GM20000 (cell line): ENCODE measurements at regions not wholly inside any gene's neighbourhood (a gene's known extent, or its start where the extent isn't known, plus 50 kb on each side); places are given as distances from the start of the nearest gene placed in this dataset.

Source experiments
- DNase-seq: peaks from one replicate; pipeline ENCODE4 v3.0.0; 2012; ENCODE audit warnings: low spot score
- TF ChIP-seq, protein P1 (sequence below): IDR thresholded peaks from 2 replicates; pipeline ENCODE4 v1.5.1; 2012; ENCODE audit warnings: mild to moderate bottlenecking, control low read depth; ENCODE audit errors: extremely low read depth, missing control alignments

DNA sequence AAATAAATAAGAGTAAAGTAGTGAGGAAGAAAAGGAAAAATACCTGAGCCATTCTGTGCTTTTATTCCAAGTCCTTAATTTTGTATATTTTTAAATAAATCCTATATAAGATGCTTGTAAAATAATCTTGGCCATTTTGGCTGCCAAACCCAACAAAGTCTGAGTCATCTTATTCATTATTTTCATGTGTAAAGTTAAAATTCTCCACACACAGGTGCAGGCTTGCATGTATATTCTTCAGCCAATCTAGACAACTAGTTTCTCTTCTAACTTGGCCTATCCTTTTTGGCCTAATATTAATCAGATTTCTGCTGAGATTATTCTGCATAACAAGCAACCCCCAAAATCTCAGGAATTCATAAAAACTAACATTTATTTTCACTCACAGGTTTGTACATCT, 189.8 kb upstream of the ATP11B start:
- DNase-seq = no peak
- TF ChIP-seq, protein P1, sequence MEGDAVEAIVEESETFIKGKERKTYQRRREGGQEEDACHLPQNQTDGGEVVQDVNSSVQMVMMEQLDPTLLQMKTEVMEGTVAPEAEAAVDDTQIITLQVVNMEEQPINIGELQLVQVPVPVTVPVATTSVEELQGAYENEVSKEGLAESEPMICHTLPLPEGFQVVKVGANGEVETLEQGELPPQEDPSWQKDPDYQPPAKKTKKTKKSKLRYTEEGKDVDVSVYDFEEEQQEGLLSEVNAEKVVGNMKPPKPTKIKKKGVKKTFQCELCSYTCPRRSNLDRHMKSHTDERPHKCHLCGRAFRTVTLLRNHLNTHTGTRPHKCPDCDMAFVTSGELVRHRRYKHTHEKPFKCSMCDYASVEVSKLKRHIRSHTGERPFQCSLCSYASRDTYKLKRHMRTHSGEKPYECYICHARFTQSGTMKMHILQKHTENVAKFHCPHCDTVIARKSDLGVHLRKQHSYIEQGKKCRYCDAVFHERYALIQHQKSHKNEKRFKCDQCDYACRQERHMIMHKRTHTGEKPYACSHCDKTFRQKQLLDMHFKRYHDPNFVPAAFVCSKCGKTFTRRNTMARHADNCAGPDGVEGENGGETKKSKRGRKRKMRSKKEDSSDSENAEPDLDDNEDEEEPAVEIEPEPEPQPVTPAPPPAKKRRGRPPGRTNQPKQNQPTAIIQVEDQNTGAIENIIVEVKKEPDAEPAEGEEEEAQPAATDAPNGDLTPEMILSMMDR = no peak

DNA sequence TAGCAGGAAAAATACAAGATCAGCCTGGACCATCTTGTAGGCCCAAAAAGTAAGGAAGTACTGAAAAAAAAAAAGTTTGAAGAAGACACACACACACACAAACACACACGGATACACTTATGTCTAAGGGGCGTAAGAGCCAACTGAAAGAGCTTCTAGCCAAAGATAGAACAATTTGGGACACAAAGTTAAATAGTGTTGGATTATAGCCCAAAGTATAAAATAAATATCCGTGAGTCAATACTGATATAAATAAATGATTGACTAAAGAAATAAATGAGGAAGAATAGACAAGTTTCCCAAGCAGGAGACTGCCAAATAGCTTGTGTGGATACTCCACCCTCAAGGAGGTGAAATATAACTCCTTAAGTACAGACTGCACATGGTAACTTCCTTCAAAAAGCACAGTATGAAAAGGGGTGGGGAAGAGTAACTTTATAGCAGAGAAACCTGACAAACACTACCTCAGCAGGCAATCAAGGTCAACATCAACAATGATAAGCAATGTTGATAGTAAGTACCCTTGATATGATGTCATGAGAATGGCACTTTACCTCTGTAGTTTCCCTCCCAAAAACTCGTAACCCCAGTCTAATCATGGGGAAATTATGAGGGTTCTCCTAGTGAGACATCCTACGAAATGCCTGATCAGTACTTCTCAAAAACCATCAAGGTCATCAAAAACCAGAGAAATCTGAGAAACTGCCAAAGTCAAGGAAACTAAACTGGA, 187.3 kb upstream of the ATP11B start:
- no peak for DNase-seq
- TF ChIP-seq, protein P1 = no peak

DNA sequence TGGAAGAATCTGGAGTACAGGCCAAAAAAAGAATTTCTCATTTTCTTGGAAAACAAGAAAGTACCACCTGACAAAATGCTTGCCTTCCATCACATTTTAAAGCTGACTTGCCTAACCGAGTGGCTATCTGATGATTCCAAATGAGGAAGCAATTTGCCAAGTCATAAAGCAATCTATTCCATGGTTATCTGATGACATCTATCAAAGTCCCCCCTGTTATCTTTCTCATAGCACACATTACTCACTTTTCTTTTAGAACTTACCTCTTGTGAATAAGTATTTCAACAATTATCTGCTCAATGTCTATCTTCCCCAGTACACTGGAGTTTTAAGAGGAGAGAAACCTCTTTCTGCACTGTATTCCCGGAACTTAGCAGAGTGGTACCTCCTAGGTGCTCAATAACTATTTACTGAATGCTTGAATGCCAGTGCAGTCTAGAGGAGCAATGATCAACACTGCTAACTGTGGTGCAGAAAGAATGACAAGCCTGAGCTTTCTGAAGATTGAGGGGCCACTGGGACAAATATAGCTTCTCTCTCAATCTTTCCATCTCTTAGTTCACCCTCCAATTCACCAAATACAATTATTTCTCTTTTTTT, 186.3 kb upstream of the ATP11B start:
- TF ChIP-seq, protein P1 = no peak
- DNase-seq = no peak

DNA sequence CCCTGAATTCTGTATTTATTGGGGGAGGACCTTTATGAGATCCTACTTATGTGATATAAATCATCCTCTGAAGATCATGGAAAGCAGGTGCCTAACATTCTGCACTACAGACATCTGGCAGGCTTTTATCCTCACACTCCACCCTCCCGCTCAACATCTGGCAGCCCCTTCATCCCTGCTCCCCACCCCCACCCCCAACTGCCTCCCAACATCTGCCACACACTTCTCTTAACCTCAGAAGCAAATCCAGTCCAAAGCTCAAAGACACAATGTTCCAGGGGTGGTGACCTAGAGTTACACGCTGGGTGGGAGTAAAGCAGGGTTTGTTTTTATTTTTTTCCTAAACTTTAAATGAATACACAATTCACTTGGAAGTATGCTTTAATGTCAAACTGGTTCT, 184.5 kb upstream of the ATP11B start:
- TF ChIP-seq, protein P1 = no peak
- DNase-seq = no peak

DNA sequence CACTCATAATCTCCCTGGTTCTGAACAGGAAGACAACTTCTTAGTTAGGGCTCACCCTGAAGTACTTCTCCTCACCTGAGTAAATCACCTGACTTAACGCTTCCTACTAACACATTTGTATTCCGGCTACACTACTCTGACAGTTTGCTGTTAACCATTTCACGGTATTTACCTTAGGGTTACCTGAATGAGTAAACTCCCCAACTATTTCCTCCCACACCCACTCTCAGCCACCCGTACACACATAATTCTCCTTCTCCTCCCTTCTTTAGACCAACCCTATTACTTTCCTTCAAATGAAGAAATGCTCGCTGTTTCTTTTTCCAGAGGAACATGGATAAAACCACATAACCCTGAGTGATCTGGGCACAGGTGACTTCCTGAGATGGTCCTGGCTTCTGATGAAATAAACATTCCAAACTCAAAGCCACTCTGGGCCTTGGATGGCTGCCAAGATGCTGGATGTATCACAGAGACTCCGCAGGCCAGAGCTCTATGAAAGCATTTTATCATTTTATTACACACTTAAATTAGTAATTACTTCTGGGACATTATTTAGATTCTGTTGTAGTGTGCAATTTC, 183.6 kb upstream of the ATP11B start:
- DNase-seq = no peak

DNA sequence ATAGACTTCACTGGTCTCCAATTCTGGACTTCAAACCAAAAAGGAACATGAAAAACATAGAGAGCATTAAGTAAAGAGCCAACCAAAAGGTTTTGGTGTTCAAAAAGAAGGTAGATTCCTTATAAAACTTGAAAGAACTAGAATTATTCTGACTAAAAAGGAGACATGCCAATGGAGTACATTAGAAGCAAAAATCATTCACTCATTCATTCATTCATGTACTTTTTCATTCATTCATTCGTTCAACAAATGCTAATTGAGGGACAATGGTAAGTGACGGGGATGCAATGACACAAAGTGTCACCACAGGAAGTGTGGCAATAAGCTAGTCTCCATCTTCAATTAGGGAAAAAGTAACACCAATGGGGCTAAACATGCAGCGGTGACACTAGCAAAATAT, 181.0 kb upstream of the ATP11B start:
- TF ChIP-seq, protein P1 = no peak
- DNase-seq = no peak

More for the DNA sequence above, 183.6 kb upstream of the ATP11B start:
- TF ChIP-seq, protein P1 = no peak

DNA sequence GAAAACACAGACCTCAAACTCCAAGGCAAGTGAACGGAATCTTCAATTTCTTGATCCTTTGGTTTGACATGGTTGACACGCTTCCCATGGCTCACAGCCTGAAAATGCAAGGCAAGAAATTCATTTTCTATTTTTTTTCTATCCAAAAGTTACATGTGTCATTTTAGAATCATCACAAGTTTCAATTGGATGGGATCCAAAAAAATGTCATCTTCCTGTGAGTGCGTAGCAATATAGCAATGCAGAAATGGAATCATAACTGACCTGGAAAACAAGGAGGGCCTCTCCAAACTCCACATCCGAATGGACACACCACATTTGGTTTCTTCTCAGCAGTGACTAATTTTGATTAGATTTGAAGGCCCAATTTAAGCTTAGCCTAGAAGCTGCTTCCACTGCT, 175.8 kb upstream of the ATP11B start:
- DNase-seq = no peak
- TF ChIP-seq, protein P1 = no peak
